SK-N-SH treated with all-trans-retinoic acid at 6 μM for 48 hours (cell line): ENCODE measurements at regions not wholly inside any gene's neighbourhood (a gene's known extent, or its start where the extent isn't known, plus 50 kb on each side); places are given as distances from the start of the nearest gene placed in this dataset.

Source experiments
- ATAC-seq: fragments of 200-7000 bp; cut with Tn5 transposase; 3 replicates; pipeline ENCODE4 v1.9.1; 2020; ENCODE audit warnings: mild to moderate bottlenecking, moderate library complexity
- ARNTL ChIP-seq: fragments of 450-650 bp; formaldehyde crosslinking; IDR thresholded peaks from 2 replicates; pipeline ENCODE4 v1.5.0; 2020; ENCODE audit warnings: low read depth, mild to moderate bottlenecking, moderate library complexity, borderline replicate concordance
- CREB5 ChIP-seq: fragments of 250-450 bp; sonication (Bioruptor Pico); IDR thresholded peaks from 2 replicates; pipeline ENCODE4 v1.5.1; 2020; ENCODE audit warnings: low read depth, mild to moderate bottlenecking, moderate library complexity
- CSDC2 ChIP-seq: fragments of 250-450 bp; sonication (Bioruptor Pico); IDR thresholded peaks from 2 replicates; pipeline ENCODE4 v1.5.0; 2020; ENCODE audit warnings: mild to moderate bottlenecking, moderate library complexity
- CSRNP3 ChIP-seq: fragments of 250-450 bp; sonication (Bioruptor Pico); IDR thresholded peaks from 2 replicates; pipeline ENCODE4 v1.5.1; 2021; ENCODE audit warnings: mild to moderate bottlenecking, moderate library complexity
- ESRRG ChIP-seq: fragments of 250-450 bp; sonication (Bioruptor Pico); IDR thresholded peaks from 2 replicates; pipeline ENCODE4 v1.6.1; 2021; ENCODE audit warnings: mild to moderate bottlenecking
- GLIS3 ChIP-seq: fragments of 250-450 bp; sonication (Bioruptor Pico); IDR thresholded peaks from 2 replicates; pipeline ENCODE4 v1.5.0; 2020; ENCODE audit warnings: mild to moderate bottlenecking, moderate library complexity
- ISL1 ChIP-seq: fragments of 250-450 bp; sonication (Bioruptor Pico); IDR thresholded peaks from 2 replicates; pipeline ENCODE4 v2.1.2; 2022; ENCODE audit warnings: mild to moderate bottlenecking, moderate library complexity
- OSR1 ChIP-seq: fragments of 250-450 bp; sonication (Bioruptor Pico); IDR thresholded peaks from 2 replicates; pipeline ENCODE4 v1.8.0; 2022; ENCODE audit warnings: moderate library complexity, mild to moderate bottlenecking, inconsistent platforms
- PATZ1 ChIP-seq: fragments of 250-450 bp; sonication (Bioruptor Pico); IDR thresholded peaks from 2 replicates; pipeline ENCODE4 v1.8.0; 2020; ENCODE audit warnings: mild to moderate bottlenecking, moderate library complexity, borderline replicate concordance
- POU6F1 ChIP-seq: fragments of 250-450 bp; sonication (Bioruptor Pico); IDR thresholded peaks from 2 replicates; pipeline ENCODE4 v1.8.0; 2021; ENCODE audit warnings: low read depth, mild to moderate bottlenecking, moderate library complexity, borderline replicate concordance
- RARB ChIP-seq: fragments of 250-450 bp; sonication (Bioruptor Pico); IDR thresholded peaks from 2 replicates; pipeline ENCODE4 v1.8.0; 2021; ENCODE audit warnings: mild to moderate bottlenecking, moderate library complexity
- SNAI2 ChIP-seq: fragments of 250-450 bp; sonication (Bioruptor Pico); IDR thresholded peaks from 2 replicates; pipeline ENCODE4 v1.5.0; 2020; ENCODE audit warnings: mild to moderate bottlenecking, moderate library complexity
- TCF4 ChIP-seq: fragments of 250-450 bp; sonication (Bioruptor Pico); IDR thresholded peaks from 2 replicates; pipeline ENCODE4 v1.8.0; 2021; ENCODE audit warnings: mild to moderate bottlenecking, moderate library complexity, borderline replicate concordance
- TOX ChIP-seq: fragments of 250-450 bp; sonication (Bioruptor Pico); IDR thresholded peaks from 2 replicates; pipeline ENCODE4 v1.8.0; 2021; ENCODE audit warnings: mild to moderate bottlenecking, moderate library complexity, borderline replicate concordance
- TSHZ2 ChIP-seq: fragments of 250-450 bp; sonication (Bioruptor Pico); IDR thresholded peaks from 2 replicates; pipeline ENCODE4 v1.5.0; 2020; ENCODE audit warnings: mild to moderate bottlenecking, moderate library complexity
- ZFP3 ChIP-seq: fragments of 250-450 bp; sonication (Bioruptor Pico); IDR thresholded peaks from 2 replicates; pipeline ENCODE4 v1.5.0; 2020; ENCODE audit warnings: mild to moderate bottlenecking, moderate library complexity
- ZFP30 ChIP-seq: fragments of 450-650 bp; formaldehyde crosslinking; IDR thresholded peaks from 2 replicates; pipeline ENCODE4 v1.5.0; 2022; ENCODE audit warnings: mild to moderate bottlenecking, moderate library complexity
- ZNF565 ChIP-seq: fragments of 450-650 bp; formaldehyde crosslinking; conservative IDR thresholded peaks from 2 replicates; pipeline ENCODE4 v1.5.0; 2020; ENCODE audit warnings: low read depth, mild to moderate bottlenecking, moderate library complexity
- ZNF70 ChIP-seq: fragments of 450-650 bp; formaldehyde crosslinking; IDR thresholded peaks from 2 replicates; pipeline ENCODE4 v1.5.0; 2020; ENCODE audit warnings: mild to moderate bottlenecking, moderate library complexity
- ZNF8 ChIP-seq: fragments of 450-650 bp; formaldehyde crosslinking; IDR thresholded peaks from 2 replicates; pipeline ENCODE4 v1.5.0; 2020; ENCODE audit warnings: mild to moderate bottlenecking, moderate library complexity

- ATAC-seq = no peak
These were observed 420.5 kb downstream of the RPS24 start for GRCh38 chr10:78454123-78454645.

GRCh38 chr10:78455236-78455635 is 421.6 kb downstream of the RPS24 start:
- no peak for ATAC-seq
- TF ChIP-seq ZNF70 = no peak
- TF ChIP-seq POU6F1 = no peak
- TF ChIP-seq PATZ1 = no peak
- TF ChIP-seq SNAI2 = no peak
- TF ChIP-seq CSDC2 (CRISPR knock-in tag) = no peak
- no peak for TF ChIP-seq RARB (CRISPR knock-in tag)
- TF ChIP-seq GLIS3 (CRISPR knock-in tag) = no peak
- no peak for TF ChIP-seq ZNF8 (CRISPR knock-in tag)
- TF ChIP-seq OSR1 = no peak
- no peak for TF ChIP-seq CSRNP3 (CRISPR knock-in tag)
- no peak for TF ChIP-seq ZFP30 (CRISPR knock-in tag)
- no peak for TF ChIP-seq ESRRG (CRISPR knock-in tag)
- no peak for TF ChIP-seq TCF4 (CRISPR knock-in tag)
- TF ChIP-seq ZFP3 (CRISPR knock-in tag) = no peak
- no peak for TF ChIP-seq TSHZ2 (CRISPR knock-in tag)
- no peak for TF ChIP-seq ISL1 (CRISPR knock-in tag)

More at GRCh38 chr10:78454123-78454645, 420.5 kb downstream of the RPS24 start:
- no peak for TF ChIP-seq ZNF565 (CRISPR knock-in tag)
- TF ChIP-seq ZFP30 (CRISPR knock-in tag) = no peak
- TF ChIP-seq OSR1 = no peak
- TF ChIP-seq, all 23 proteins: peak for 0

GRCh38 chr10:78455811-78456210 is 422.1 kb downstream of the RPS24 start:
- ATAC-seq = no peak
- TF ChIP-seq TCF4 (CRISPR knock-in tag) (no peak), ESRRG (CRISPR knock-in tag) (no peak), PATZ1 (no peak), CREB5 (CRISPR knock-in tag) (no peak), RARB (CRISPR knock-in tag) (no peak), TOX (no peak), ZNF70 (no peak), POU6F1 (no peak), ARNTL (CRISPR knock-in tag) (no peak), TSHZ2 (CRISPR knock-in tag) (no peak), ZNF8 (CRISPR knock-in tag) (no peak), ZFP3 (CRISPR knock-in tag) (no peak), OSR1 (no peak), CSDC2 (CRISPR knock-in tag) (no peak)
